Fibroblast of the aortic adventitia (primary cell): ENCODE measurements at regions not wholly inside any gene's neighbourhood (a gene's known extent, or its start where the extent isn't known, plus 50 kb on each side); places are given as distances from the start of the nearest gene placed in this dataset.

ENCODE experiments used
- DNase-seq: peaks from one replicate; pipeline ENCODE4 v3.0.0-alpha.2; 2010; ENCODE audit warnings: low read depth
- H3K4me3 ChIP-seq: 2 replicates; pipeline ENCODE4 v1.5.1; 2011; ENCODE audit warnings: low read depth, mild to moderate bottlenecking, control low read depth, low read length, moderate library complexity
- CTCF ChIP-seq: IDR thresholded peaks from 2 replicates; pipeline ENCODE4 v1.5.1; 2011; ENCODE audit warnings: mild to moderate bottlenecking, low read length, control low read depth, inconsistent platforms; ENCODE audit not compliant: insufficient read depth

DNA sequence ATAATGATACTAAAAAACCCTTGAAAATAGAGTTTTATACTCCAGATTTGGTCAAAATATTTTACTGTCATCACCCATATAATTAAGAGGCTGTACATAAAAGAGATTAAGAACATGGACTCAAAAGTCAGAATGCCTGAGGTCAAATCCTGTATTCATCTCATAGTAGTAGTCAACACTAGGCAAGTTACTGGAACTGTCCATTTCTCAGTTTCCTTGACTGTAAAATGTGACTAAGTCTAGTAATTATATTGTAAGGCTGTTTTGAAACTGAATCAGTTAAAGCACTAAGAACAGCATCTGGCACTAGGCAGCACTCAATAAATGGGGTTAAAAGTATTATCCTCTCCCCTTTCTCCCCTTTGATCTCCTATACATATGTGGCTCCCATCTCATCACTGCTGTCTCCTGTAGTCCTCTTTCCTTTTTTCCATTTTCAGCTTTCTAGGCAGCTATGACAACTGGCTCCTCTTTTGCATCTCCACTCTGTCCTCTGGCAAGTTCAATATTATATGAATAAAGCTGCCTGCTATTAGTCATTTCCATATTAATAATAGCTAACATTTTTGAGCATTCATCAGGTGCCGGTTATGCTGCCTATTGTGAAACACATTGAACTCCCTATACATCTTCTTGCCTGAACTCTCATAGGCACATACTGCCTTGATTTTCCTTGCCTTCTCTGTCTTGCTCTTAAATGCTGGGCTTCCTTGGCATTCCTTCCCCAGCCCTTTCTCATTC, 185.8 kb upstream of the NREP start:
- DNase-seq = peak; percentile 49
- no peak for TF ChIP-seq CTCF
- no peak overlapping the region for H3K4me3 ChIP-seq

- no peak for TF ChIP-seq CTCF
- no peak overlapping the region for H3K4me3 ChIP-seq
- DNase-seq = no peak
Observed at GRCh38 chr5:111942201-111942600, 185.2 kb upstream of the NREP start.

DNA sequence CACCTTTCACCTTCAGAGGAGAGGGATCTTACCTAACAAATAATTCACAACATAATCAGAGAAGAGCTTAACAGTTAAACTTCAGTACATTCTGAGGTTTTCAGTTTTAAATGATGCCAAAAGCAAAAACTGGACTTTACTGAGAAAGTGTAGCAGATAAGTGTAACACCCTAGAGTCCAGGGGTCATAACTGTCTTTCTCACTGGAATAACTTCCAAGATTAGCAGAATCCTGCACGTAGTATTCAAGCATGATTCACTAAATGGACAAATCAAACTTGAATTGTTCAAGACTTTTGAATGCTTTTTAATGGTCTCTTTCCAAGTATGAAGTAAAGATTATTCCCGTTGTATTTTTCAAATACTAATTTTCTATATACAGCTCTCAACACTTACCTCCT, 180.1 kb upstream of the NREP start:
- no peak for TF ChIP-seq CTCF
- peak; percentile 81 for DNase-seq

DNA sequence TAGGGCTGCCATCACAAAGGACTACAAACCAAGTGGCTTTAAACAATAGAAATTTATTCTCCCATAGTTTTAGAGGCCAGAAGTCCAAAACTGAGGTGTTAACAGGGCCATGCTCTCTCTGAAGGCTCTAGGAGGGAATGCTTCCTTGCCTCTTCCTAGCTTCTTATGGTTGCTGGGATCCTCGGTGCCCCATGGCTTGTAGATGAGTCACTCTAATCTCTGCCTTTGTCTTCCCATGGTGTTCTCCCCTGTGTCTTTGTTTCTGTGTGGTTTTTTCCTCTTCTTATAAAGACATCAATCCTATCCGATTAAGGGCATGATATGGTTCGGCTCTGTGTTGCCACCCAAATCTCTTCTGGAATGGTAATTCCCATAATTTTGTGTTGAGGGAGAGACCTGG, 178.8 kb upstream of the NREP start:
- DNase-seq = no peak

More for the DNA sequence above, 180.1 kb upstream of the NREP start:
- no peak overlapping the region for H3K4me3 ChIP-seq

DNA sequence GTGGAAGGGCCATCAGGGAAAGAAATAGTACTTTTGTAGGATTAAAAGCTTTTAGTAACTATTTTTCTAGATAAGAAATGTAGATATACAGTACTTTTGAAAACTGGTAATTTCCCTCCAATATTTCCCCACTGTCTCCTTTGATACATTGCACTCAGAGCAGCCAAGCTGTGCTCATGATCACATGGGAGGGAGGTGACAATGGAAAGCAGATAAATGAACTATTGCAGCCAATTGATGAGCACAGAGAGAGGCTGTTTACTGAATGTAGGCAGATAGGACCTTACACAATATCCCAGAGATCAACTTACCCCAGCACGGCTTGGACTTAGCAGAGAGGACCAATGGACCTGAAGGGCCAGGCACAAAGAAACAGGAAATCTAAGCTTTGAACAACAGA, 178.0 kb upstream of the NREP start:
- no peak overlapping the region for H3K4me3 ChIP-seq
- TF ChIP-seq CTCF = no peak
- DNase-seq = no peak

More for the DNA sequence above, 178.8 kb upstream of the NREP start:
- TF ChIP-seq CTCF = no peak
- no peak overlapping the region for H3K4me3 ChIP-seq

- no peak for TF ChIP-seq CTCF
Observed at GRCh38 chr5:111934511-111934910, 177.5 kb upstream of the NREP start.

DNA sequence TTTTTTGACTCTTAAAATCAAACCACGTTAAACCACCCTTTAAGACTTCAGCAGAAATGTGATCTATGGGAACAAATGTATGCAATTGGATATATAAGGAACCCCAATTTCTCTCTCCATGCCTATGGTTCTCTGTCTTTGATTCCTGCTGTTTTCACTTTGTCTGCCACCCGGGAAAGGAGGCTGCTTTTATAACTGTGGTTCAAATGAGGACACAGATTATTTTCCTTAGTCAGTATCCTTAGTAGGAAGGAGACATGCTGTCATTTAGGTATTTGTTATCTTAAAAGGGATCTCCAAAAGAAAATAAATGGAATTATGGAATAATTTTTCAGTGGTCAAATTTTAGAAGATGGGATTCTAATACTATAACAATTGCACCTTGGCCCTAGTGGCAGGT, 176.1 kb upstream of the NREP start:
- no peak for DNase-seq
- H3K4me3 ChIP-seq = no peak overlapping the region
- TF ChIP-seq CTCF = no peak

More at GRCh38 chr5:111934511-111934910, 177.5 kb upstream of the NREP start:
- DNase-seq = no peak
- no peak overlapping the region for H3K4me3 ChIP-seq
